ENCODE measurements at regions not wholly inside any gene's neighbourhood (a gene's known extent, or its start where the extent isn't known, plus 50 kb on each side); places are given as distances from the start of the nearest gene placed in this dataset.

GRCh38 chr4:79023799-79024770, 84.8 kb upstream of the PAQR3 start:
- DNase-seq = no peak

- DNase-seq = no peak
Observed at GRCh38 chr4:79022529-79022928, 83.3 kb upstream of the PAQR3 start.

- DNase-seq = no peak
Observed at GRCh38 chr4:79017481-79017880, 78.2 kb upstream of the PAQR3 start.

- no peak for DNase-seq
Observed at GRCh38 chr4:79016878-79017277, 77.6 kb upstream of the PAQR3 start.

- no peak for DNase-seq
Observed at GRCh38 chr4:79015411-79015810, 76.2 kb upstream of the PAQR3 start.

GRCh38 chr4:79014230-79014629, 75.0 kb upstream of the PAQR3 start:
- no peak for DNase-seq

- peak; percentile 31 for DNase-seq
Observed at GRCh38 chr4:79013756-79014155, 74.5 kb upstream of the PAQR3 start.

GRCh38 chr4:78990938-78991810, 51.9 kb upstream of the PAQR3 start:
- no peak for DNase-seq

- no peak for DNase-seq
Observed at GRCh38 chr4:78989697-78990270, 50.5 kb upstream of the PAQR3 start.

All from tongue (tissue), 1 donor.